ENCODE measurements at regions not wholly inside any gene's neighbourhood (a gene's known extent, or its start where the extent isn't known, plus 50 kb on each side); places are given as distances from the start of the nearest gene placed in this dataset.
"Not testable (repeated sequence)": the region's sequence is repeated elsewhere in the genome, so short reads cannot be mapped to it uniquely, and the experiment has no call there.

GRCh38 chr7:150081865-150082264, 208.1 kb downstream of the ATP6V0E2 start:
- TF ChIP-seq TFAP4 (IDR thresholded peaks at IDR 0.05; ENCODE audit: borderline replicate concordance, low read depth); ATF3 (CRISPR knock-in tag; IDR thresholded peaks at IDR 0.05); EHMT2 (IDR thresholded peaks at IDR 0.05; ENCODE audit: borderline replicate concordance, low read depth, low read length); ZNF280D (CRISPR knock-in tag; IDR thresholded peaks at IDR 0.05); ZNF331 (CRISPR knock-in tag; IDR thresholded peaks at IDR 0.05); JUNB (CRISPR knock-in tag; IDR thresholded peaks at IDR 0.05; ENCODE audit: borderline replicate concordance); ZKSCAN8 (CRISPR knock-in tag; IDR thresholded peaks at IDR 0.05; ENCODE audit: borderline replicate concordance); MAX (IDR thresholded peaks at IDR 0.05); ZMYM4 (CRISPR knock-in tag; IDR thresholded peaks at IDR 0.05): not testable (repeated sequence)
